ENCODE measurements at regions not wholly inside any gene's neighbourhood (a gene's known extent, or its start where the extent isn't known, plus 50 kb on each side); places are given as distances from the start of the nearest gene placed in this dataset.

- no peak for DNase-seq
These were observed 76.5 kb upstream of the RGS17 start for GRCh38 chr6:153207617-153208016.

GRCh38 chr6:153207006-153207405 is 75.9 kb upstream of the RGS17 start:
- no peak for DNase-seq

- no peak for DNase-seq
These were observed 62.1 kb upstream of the RGS17 start for GRCh38 chr6:153192943-153193885.

GRCh38 chr6:153183925-153184324 is 52.8 kb upstream of the RGS17 start:
- DNase-seq = no peak

All from retina (tissue), 1 donor.